Hematopoietic multipotent progenitor cell treated with erythropoietin and hydrocortisone succinate and interleukin-3 and kit ligand, for 15 days (in vitro differentiated cells): ENCODE measurements at regions not wholly inside any gene's neighbourhood (a gene's known extent, or its start where the extent isn't known, plus 50 kb on each side); places are given as distances from the start of the nearest gene placed in this dataset.

Source experiments
- DNase-seq: peaks from one replicate; pipeline ENCODE4 v3.0.0-alpha.2; 2015; ENCODE audit warnings: low spot score

DNA sequence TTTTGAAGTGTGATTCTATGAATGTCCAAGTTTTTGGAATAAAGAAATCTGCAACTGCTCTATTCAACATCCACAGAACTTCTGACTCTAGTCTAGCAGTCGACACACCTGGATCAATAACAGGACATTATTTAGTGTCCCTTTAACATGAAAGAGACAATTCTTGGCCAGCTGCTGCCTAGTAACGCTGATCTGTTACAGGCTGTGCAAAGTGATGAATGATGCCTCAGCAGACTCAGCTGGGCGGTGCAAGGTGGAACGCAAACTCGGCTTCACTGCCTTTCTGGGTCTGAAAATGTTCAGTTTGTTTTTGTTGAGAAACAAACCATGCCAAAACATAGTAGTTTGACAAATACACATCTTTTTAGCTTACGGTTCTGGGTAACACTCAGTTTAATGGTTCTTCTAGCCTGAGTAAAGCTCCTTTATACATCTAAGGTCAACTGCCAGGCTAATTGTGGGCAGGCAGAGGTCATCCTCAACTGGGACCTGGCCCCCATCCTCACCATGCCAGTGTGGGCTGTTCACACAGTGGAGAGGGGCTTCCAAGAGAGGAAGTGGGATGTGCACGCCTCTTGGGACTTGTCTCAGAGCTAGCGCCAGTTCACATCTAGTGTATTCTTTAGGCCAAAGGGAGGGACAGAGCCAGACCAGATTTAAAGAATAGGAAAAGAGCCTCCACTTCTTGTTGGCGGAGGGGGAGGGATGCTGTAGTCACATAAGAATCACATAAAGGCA, 879.7 kb downstream of the QKI start:
- no peak for DNase-seq

DNA sequence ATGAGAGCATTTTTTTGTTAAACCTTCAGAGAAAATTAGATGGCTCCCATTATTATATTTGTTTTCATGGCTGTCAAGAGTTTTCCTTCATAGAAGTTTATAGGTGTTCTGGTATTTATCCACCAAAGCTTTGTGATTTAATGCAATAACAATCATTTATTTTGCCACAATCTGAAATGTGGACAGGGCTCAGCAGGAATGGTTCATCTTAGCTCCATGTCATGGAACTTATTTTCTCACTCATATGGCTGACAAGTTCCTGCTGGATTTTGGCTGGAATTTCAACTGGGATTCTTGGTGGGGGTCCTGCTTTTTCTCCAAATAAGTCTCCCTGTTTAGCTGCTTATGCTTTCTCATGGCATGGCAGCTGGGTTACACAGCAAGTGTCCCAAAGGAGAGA, 876.7 kb downstream of the QKI start:
- DNase-seq = no peak

DNA sequence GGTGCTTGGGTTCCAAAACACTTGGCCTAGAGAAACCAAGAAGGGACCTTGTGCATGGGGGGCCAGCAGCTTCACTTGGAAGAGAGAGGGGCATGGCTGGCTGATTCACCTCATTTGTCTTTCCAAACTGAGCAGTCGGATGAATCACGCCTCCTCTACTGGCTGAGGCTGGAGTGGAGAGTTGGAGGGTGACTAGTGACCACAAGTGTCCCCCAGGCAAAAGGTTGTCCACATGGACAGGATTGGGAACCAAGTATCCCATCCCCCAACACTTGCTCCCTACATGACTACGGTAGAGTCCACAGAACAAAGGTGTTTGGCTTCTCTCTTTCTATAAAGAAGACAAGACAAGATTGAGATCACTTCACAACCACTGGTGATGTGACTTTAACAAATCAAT, 875.6 kb downstream of the QKI start:
- no peak for DNase-seq

- no peak for DNase-seq
These were observed 871.5 kb downstream of the QKI start for GRCh38 chr6:164286011-164286410.

DNA sequence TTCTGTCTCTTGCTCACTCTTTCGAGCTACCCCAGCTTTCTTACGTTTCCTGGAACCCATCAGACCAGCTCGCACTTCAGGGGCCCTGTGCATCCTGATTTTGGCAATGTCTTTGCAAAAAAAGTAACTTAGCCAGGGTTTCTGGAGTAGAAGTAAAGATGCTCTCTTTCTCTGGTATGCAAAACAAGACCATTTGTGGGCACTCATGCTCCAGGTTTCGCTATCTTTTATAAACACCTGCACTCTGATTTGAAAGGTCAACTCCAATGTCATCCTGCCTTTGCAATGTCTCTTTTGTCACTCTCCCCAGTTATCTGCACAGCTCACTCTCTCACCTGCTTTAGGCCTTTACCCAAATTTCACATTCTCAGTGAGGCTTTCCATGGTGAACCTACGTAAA, 869.1 kb downstream of the QKI start:
- DNase-seq = no peak

DNA sequence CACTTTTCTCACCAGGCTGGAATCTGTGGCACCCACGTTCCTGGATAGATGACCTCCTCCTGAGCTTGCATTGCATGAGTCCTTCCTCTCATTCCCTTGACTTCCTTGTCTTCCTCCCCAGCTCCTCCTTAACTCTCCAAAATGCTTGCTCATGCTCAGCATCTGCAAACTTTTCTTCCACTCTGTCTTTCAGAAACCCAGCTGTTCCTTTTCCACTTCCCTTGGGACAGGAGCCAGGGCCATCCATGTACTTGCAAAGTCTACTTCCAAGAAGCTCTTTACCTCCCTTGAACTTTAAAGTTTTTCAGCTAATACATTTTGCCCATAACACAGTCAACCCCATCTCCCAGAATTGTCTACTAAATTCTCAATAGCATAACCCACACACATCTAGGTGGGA, 861.7 kb downstream of the QKI start:
- DNase-seq = no peak

DNA sequence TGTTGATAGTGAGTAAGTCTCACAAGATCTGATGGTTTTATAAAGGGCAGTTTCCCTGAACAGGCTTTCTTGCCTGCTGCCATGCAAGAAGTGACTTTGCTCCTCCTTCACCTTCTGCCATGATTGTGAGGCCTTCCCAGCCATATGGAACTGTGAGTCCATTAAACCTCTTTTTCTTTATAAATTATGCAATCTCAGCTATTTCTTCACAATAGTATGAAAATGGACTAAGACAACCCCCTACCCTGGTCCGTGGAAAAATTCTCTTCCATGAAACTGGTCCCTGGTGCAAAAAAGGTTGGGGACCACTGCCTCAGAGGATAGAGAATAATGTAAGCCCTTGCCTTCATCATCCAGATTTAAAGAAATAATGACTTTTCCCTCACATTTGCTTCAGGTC, 861.3 kb downstream of the QKI start:
- no peak for DNase-seq

GRCh38 chr6:164274493-164274892, 860.0 kb downstream of the QKI start:
- DNase-seq = no peak

- no peak for DNase-seq
These were observed 859.0 kb downstream of the QKI start for GRCh38 chr6:164273491-164273890.

- DNase-seq = no peak
These were observed 852.3 kb downstream of the QKI start for GRCh38 chr6:164266851-164267250.

DNA sequence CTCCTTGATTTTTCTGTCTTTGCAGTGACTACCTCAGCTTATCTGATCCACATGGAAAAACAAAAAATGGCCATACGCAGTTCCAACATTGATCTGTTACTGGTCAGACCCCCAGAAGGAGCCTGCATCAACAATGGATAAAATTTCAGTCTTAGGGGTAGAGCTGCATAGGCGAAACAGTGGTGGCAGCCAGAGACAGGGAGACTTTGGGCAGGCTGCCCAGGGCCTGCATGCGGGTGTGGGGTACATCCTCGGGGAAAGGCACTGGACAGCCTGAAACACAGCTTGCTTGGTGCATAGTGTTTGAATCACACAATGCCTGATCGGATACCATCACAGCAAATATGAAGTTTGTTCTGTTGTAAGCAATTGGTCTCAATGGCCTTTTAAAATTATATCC, 847.8 kb downstream of the QKI start:
- DNase-seq = no peak

- no peak for DNase-seq
These were observed 843.9 kb downstream of the QKI start for GRCh38 chr6:164258421-164258820.

DNA sequence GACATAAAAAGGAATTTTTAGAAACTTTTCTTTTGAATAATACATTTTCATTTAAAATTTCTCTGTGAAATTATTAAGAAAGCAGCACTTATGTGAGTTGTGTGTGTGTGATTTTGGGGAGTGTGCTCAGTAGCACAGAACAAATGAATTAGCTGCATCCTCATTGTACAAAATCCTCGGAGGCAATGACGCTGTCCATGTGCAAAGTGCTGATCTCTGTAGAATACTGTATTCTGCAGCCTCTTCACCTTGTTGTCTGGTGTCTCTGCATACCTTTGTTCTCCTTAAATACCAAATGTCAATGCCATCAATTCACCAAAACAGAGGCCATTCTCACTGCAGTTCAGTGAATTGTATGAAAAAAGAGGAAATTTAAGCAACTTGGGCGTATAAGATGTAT, 838.4 kb downstream of the QKI start:
- no peak for DNase-seq

GRCh38 chr6:164252291-164252690, 837.8 kb downstream of the QKI start:
- DNase-seq = no peak

GRCh38 chr6:164247106-164247505, 832.6 kb downstream of the QKI start:
- DNase-seq = no peak

DNA sequence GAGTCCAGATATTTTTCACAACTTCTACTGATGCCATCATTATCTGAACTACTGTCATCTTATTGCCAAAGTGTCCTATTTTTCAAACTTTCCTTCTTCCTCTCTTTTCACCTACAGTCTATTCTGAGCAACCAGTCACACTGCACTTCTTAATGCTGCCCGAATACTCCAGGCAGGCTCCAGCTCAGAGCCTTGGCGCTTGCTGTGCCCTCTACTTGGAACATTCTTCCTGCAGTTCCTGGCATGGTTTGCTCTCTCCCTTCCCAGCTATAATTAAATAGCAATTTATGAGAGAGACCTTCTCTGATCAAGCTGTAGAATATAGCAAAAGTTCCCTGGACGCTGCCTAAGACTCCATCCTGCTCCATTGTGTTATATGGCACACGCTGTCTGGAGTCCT, 831.6 kb downstream of the QKI start:
- DNase-seq = no peak

DNA sequence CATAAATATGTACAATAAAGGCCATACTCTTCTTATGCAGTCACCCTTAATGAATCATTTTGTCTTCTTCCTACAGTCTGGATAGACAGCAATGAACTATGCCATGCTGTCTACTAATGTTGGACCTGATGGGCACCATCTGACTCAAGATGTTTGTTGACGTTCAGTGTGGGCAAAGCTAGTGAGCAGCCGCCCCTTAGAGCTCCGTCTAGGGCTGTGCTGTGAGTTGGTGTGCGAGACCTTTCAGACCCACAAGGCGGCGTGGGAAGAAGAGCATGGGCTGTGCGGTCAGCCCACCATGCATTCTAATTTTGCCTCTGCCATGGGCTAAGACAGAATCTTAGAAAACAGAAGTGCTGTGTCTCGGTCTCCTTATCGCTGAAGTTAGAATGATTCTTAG, 829.4 kb downstream of the QKI start:
- DNase-seq = no peak

DNA sequence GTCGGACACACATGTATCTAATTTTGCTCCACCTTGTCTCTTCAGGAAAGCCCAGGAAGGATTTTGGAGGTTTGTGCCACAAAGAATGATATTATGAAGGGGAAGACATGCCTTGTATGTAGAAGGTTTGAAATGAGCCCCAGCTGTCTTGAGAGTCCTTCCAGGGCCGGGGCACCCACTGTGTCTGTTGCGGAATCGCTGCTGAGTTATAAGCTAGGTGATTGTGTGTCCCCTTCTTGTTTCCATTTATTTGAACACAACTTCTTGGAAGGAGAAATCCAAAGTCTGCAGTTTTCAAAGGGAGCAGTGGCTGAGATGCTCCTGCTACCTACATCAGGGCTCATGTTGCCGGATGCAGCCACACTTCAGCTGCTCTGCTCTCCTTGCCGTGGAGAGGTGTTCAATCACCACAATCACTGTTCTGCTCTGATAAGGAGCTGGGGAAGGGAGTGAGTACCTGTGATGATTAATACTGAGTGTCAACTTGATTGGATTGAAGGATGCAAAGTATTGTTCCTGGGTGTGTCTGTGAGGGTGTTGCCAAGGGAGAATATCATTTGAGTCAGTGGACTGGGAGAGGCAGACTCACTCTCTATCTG, 828.6 kb downstream of the QKI start:
- DNase-seq = no peak

DNA sequence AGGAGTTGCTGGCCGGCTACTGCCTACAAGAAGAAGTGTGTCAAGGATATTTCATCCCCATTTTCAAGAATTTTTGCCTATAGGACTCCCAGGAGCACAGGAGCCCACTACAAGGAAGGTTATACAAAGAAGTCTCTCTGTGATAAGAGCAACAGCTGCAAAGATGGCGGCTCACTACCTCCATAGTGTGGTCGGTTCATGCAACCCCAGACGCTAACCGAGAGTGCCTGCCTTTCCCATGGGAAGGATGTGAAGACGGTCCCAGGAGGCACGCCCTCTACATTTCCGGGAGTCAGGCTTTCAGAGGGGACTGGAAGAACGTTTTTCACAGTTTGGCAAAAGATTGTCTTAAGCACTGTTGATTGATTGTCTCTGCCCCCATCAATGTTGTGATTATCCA, 816.3 kb downstream of the QKI start:
- no peak for DNase-seq

GRCh38 chr6:164230259-164230658, 815.7 kb downstream of the QKI start:
- DNase-seq = no peak

GRCh38 chr6:164229716-164230115, 815.2 kb downstream of the QKI start:
- no peak for DNase-seq

DNA sequence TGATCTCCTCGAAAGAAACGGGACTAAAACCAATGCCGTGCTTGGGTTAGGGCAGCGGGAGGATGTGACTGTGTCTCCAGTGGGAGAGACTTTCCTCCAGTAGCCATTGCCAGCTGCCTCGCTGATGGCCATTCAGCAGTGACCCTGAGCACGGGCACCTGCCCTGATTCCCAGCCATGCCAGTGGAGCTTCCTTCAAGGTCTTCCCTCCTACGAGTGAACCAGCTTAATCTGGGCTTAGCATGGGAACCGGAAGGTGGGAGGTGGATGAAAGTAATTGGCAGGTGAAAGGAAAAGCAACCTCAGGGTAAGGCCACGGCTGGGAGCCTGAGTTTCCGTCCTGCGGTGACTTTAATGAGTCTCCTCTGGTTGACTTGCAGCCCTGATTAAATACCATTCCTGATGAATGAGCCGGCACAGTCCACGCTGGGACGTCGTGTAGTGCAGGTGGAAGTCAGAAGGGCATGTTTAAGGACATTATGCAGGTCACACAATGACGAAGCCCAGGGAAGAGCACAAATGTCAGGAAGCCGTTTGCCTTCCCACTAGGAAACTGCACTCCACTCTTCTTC, 813.5 kb downstream of the QKI start:
- no peak for DNase-seq

- DNase-seq = no peak
These were observed 802.3 kb downstream of the QKI start for GRCh38 chr6:164216839-164217238.

GRCh38 chr6:164216368-164216767, 801.9 kb downstream of the QKI start:
- DNase-seq = no peak
